Gastrocnemius medialis (tissue), 4 donors: ENCODE measurements at regions not wholly inside any gene's neighbourhood (a gene's known extent, or its start where the extent isn't known, plus 50 kb on each side); places are given as distances from the start of the nearest gene placed in this dataset.

Experiments
- CTCF ChIP-seq, 5 experiments: fragments of 450-650 bp in 3 of 5; fragments of 200-600 bp in 2 of 5; sonication (generic) in 2 of 5; IDR thresholded peaks in 4 of 5; conservative IDR thresholded peaks in 1 of 5; 1 replicate in 4 of 5; 2 replicates in 1 of 5; pipeline ENCODE4 v1.5.1; 2016 to 2019; ENCODE audit warnings: antibody characterized with exemption in 5 of 5, mild to moderate bottlenecking in 3 of 5, moderate library complexity in 3 of 5
- POLR2A ChIP-seq, 2 donors: fragments of 450-650 bp; IDR thresholded peaks; one replicate each; pipeline ENCODE4 v1.6.1; 2017; ENCODE audit warnings: antibody characterized with exemption in 2 of 2, mild to moderate bottlenecking in 2 of 2, moderate library complexity in 2 of 2

- TF ChIP-seq CTCF (IDR thresholded peaks at IDR 0.05 in 4 of 5, conservative IDR thresholded peaks at IDR 0.05 in 1 of 5) (no peak), POLR2A (IDR thresholded peaks at IDR 0.05) (peak in 1 of 2 donors; percentile 8)
Observed at GRCh38 chr20:62575976-62576722, 66.2 kb upstream of the SLCO4A1 start.
